GM10248 (cell line): ENCODE measurements at regions not wholly inside any gene's neighbourhood (a gene's known extent, or its start where the extent isn't known, plus 50 kb on each side); places are given as distances from the start of the nearest gene placed in this dataset.

Experiments
- CTCF ChIA-PET: fragments of 300-600 bp; sonication (Branson Sonifier 250); formaldehyde crosslinking; extraction: SDS; loops from one replicate; lab custom pipeline; 2021; ENCODE audit warnings: antibody characterized with exemption; lab: Yijun Ruan, JAX
- POLR2A ChIA-PET: fragments of 350-650 bp; sonication (Branson Sonifier 250); formaldehyde crosslinking; extraction: SDS; loops from one replicate; lab custom pipeline; 2020; ENCODE audit warnings: antibody characterized with exemption; lab: Yijun Ruan, JAX
- DNase-seq: peaks from one replicate; pipeline ENCODE4 v3.0.0; 2012; ENCODE audit errors: extremely low spot score
- CTCF ChIP-seq: IDR thresholded peaks from 2 replicates; pipeline ENCODE4 v1.5.1; 2012; ENCODE audit warnings: mild to moderate bottlenecking, low read depth; ENCODE audit errors: extremely low read depth, missing control alignments, control extremely low read depth

GRCh38 chr6:145384503-145384902 lies 350.8 kb downstream of the EPM2A start:
- DNase-seq, result no peak
- ChIA-PET POLR2A (no interaction called here), CTCF (no interaction called here)
- TF ChIP-seq CTCF, result no peak

- CTCF ChIA-PET, result no interaction called here
- POLR2A ChIA-PET, result no interaction called here
- no peak for TF ChIP-seq CTCF
- no peak for DNase-seq
Measured at GRCh38 chr6:145396499-145396898, 338.8 kb downstream of the EPM2A start.

DNA sequence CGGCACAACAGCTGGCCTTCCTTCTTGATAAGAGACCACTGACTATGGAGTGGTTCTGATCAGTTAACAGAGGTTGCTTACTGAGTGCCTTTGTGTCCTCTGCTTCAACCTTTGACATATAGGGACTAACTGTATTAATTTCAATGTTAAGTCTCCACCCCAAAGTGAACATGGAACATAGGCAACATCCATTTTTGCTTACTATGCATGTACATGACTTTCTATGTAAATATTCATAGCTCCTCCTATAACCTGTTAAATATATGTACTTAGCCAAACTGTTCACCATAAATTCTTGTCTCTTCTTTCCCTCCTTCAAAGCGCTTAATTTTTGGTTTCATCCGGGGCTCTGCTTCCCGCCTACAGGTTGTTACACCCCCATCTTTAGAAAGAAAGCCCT lies 334.8 kb downstream of the EPM2A start:
- ChIA-PET POLR2A (no interaction called here), CTCF (no interaction called here)
- no peak for DNase-seq
- TF ChIP-seq CTCF, result no peak

DNA sequence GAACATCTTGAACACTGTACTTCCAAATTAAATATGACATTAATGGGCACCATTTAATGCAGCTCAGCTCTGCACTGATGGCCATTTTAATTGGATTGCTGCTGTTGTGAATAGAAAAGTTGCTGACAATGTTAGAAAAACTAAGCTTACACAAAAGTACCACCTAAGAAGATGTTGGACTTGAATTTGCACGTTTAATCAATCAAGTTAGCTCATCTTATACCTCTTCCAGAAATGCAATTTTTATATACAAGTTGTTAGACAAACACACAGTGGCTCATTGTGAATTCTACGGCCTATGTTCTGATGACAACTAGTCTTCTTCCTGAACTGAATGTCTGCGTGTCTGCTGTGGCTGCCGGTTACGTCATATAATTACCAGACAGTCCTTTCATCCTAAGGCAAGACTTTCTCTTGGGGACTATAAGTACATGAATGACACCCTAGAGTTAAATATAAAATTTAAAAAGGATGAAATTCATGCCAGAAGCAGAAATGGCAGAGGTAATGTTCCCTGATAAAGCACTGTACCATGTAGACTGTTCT lies 330.2 kb downstream of the EPM2A start:
- POLR2A ChIA-PET, result no interaction called here
- no peak for DNase-seq
- CTCF ChIA-PET, result interaction anchor here (1.2 kb wide), 1 partner anchor 18 kb away, joined by 3 read pairs; no protein-coding TSS in a partner anchor
- TF ChIP-seq CTCF, result no peak

DNA sequence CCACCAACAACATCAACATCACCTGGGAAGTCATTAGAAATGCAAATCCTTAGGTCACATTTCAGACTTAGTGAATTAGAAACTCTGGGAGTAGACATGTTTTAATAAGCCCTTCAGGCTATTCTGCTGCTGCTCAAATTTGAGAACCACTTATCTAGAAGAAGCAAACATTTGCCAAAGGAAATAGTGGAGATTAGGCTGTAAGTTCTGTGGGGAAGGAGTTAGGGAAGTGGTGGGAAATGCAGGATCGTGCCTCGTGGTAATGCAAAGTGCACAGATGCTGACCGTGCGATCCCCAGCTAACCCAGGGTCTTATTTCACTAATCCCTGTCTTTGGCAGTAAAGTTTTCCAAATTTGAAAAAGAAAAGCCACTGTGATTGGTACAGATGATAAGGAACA lies 328.5 kb downstream of the EPM2A start:
- POLR2A ChIA-PET, result no interaction called here
- no peak for TF ChIP-seq CTCF
- DNase-seq, result no peak
- CTCF ChIA-PET, result interaction anchor here (1.3 to 2.4 kb wide), 2 partner anchors 9 to 15 kb away, joined by 4 to 9 read pairs; no protein-coding TSS in a partner anchor

GRCh38 chr6:145415616-145416015 lies 319.7 kb downstream of the EPM2A start:
- POLR2A ChIA-PET, result no interaction called here
- DNase-seq, result no peak
- CTCF ChIA-PET, result interaction anchor here (1.2 kb wide), 1 partner anchor 17 kb away, joined by 3 read pairs; no protein-coding TSS in a partner anchor
- no peak for TF ChIP-seq CTCF
